ENCODE measurements at regions not wholly inside any gene's neighbourhood (a gene's known extent, or its start where the extent isn't known, plus 50 kb on each side); places are given as distances from the start of the nearest gene placed in this dataset.

DNA sequence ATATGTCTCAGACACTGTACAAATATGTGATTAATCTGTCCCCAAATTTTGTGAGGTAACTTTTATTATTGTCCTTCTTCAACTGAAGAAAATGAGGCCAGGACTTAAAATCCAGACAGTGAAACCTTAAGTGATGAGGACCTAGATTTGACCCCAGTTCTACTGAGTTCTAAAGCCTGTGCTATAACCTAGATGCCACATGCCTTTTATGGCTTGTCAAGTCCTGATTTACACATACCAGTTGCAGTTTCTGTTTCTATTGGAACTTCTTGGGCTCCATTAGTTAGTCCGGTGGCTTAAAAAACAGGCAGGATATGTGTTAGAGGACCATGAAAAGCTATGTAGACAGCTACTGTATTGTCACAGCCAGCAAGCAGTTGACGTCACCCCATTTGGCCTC is 436.5 kb upstream of the KLHL1 start:
- ATAC-seq (no peak), FAIRE-seq (no peak), DNase-seq (ENCODE audit: low spot score) (no peak)
- Histone ChIP-seq H3K4me1 (ENCODE audit: insufficient read depth, low read length) (no peaks in the 10 kb centered on the region), H3K36me3 (replicated peaks in 1 of 2; ENCODE audit: control insufficient read depth in 1 of 2, insufficient read depth in 2 of 2, low read length in 2 of 2) (no peaks in the 10 kb centered on the region), H4K20me1 (ENCODE audit: insufficient read depth, low read length) (no peaks in the 10 kb centered on the region), H2AFZ (ENCODE audit: low read length) (no peak overlapping the region), H3K79me2 (ENCODE audit: insufficient read depth, low read length) (no peaks in the 10 kb centered on the region), H3K9me3 (ENCODE audit: low read length) (no peaks in the 10 kb centered on the region), H3K27me3 (ENCODE audit: control insufficient read depth in 1 of 2, insufficient read depth in 2 of 2, low read length in 2 of 2) (no peaks in the 10 kb centered on the region), H3K27ac (ENCODE audit: extremely low read length, insufficient read depth, low read length) (no peak overlapping the region), H3K4me2 (ENCODE audit: low read depth, low read length) (no peak overlapping the region), H3K9ac (ENCODE audit: insufficient read depth, low read depth, low read length) (no peak overlapping the region), H3K4me3 (replicated peaks in 1 of 3; ENCODE audit: insufficient read depth in 1 of 3, low read depth in 2 of 3, low read length in 3 of 3) (no peak overlapping the region)
- WGBS (ENCODE audit: low lambda C conversion rate), result 5% methylated on average over 2 of the region's 2 CpGs
- POLR2A ChIA-PET, result no interaction called here
- intact Hi-C loops (cut with micrococcal nuclease; ENCODE audit: unreplicated experiment) (no loop called here), in situ Hi-C loops (cut with HindIII; ENCODE audit: extremely low pct_ligation_motif_present, low pct_unique_long_range_greater_than_20kb) (no loop called here)
- TF ChIP-seq ATF7 (IDR thresholded peaks at IDR 0.05) (0 out of 2 replicates have a peak, but pooled peaks have one; percentile 32), ATF7 (CRISPR knock-in tag; IDR thresholded peaks at IDR 0.05) (no peak), ZNF749 (CRISPR knock-in tag; IDR thresholded peaks at IDR 0.05; ENCODE audit: borderline replicate concordance) (no peak)
- CTCF ChIA-PET (ENCODE audit: low intra/inter-chr PET ratio, low total read pairs), result no interaction called here
- no TSS peak for BruUV-seq (replicated peaks)

DNA sequence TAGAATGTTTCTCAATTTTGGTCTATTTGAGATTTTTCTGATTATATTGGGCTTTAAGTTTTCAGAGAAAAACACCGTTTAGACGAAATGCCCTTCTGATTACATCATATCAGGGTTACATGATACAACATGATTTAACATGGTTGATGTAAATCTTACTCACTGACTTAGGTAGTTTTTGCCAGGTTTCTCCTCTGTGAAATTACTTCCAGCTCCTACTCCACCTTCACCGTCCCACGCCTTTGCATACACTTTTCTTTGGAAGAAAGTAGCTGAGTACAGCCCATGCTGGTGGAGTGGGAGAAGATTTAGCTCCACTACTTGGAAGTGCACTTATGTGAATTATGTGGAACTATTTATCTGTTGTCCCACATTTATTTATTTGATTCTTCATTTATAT is 433.2 kb upstream of the KLHL1 start:
- ATAC-seq, result no peak
- no peak overlapping the region for H3K9ac ChIP-seq (ENCODE audit: insufficient read depth, low read depth, low read length)
- no peak overlapping the region for H2AFZ ChIP-seq (ENCODE audit: low read length)
- no peak overlapping the region for H3K4me3 ChIP-seq (replicated peaks in 1 of 3; ENCODE audit: insufficient read depth in 1 of 3, low read depth in 2 of 3, low read length in 3 of 3)
- no peaks in the 10 kb centered on the region for H3K27me3 ChIP-seq (ENCODE audit: control insufficient read depth in 1 of 2, insufficient read depth in 2 of 2, low read length in 2 of 2)
- H4K20me1 ChIP-seq (ENCODE audit: insufficient read depth, low read length), result no peaks in the 10 kb centered on the region
- in situ Hi-C loops (cut with HindIII; ENCODE audit: extremely low pct_ligation_motif_present, low pct_unique_long_range_greater_than_20kb), result no loop called here
- DNase-seq (ENCODE audit: low spot score), result no peak
- H3K4me2 ChIP-seq (ENCODE audit: low read depth, low read length), result no peak overlapping the region
- POLR2A ChIA-PET, result no interaction called here
- H3K27ac ChIP-seq (ENCODE audit: extremely low read length, insufficient read depth, low read length), result no peak overlapping the region
- H3K36me3 ChIP-seq (replicated peaks in 1 of 2; ENCODE audit: control insufficient read depth in 1 of 2, insufficient read depth in 2 of 2, low read length in 2 of 2), result no peaks in the 10 kb centered on the region
- H3K79me2 ChIP-seq (ENCODE audit: insufficient read depth, low read length), result no peaks in the 10 kb centered on the region
- intact Hi-C loops (cut with micrococcal nuclease; ENCODE audit: unreplicated experiment), result no loop called here
- H3K9me3 ChIP-seq (ENCODE audit: low read length), result no peaks in the 10 kb centered on the region
- 5% methylated on average over 4 of the region's 4 CpGs for WGBS (ENCODE audit: low lambda C conversion rate)
- CTCF ChIA-PET (ENCODE audit: low intra/inter-chr PET ratio, low total read pairs), result no interaction called here
- no peak for FAIRE-seq
- H3K4me1 ChIP-seq (ENCODE audit: insufficient read depth, low read length), result no peaks in the 10 kb centered on the region
- no TSS peak for BruUV-seq (replicated peaks)
- TF ChIP-seq, protein P1, sequence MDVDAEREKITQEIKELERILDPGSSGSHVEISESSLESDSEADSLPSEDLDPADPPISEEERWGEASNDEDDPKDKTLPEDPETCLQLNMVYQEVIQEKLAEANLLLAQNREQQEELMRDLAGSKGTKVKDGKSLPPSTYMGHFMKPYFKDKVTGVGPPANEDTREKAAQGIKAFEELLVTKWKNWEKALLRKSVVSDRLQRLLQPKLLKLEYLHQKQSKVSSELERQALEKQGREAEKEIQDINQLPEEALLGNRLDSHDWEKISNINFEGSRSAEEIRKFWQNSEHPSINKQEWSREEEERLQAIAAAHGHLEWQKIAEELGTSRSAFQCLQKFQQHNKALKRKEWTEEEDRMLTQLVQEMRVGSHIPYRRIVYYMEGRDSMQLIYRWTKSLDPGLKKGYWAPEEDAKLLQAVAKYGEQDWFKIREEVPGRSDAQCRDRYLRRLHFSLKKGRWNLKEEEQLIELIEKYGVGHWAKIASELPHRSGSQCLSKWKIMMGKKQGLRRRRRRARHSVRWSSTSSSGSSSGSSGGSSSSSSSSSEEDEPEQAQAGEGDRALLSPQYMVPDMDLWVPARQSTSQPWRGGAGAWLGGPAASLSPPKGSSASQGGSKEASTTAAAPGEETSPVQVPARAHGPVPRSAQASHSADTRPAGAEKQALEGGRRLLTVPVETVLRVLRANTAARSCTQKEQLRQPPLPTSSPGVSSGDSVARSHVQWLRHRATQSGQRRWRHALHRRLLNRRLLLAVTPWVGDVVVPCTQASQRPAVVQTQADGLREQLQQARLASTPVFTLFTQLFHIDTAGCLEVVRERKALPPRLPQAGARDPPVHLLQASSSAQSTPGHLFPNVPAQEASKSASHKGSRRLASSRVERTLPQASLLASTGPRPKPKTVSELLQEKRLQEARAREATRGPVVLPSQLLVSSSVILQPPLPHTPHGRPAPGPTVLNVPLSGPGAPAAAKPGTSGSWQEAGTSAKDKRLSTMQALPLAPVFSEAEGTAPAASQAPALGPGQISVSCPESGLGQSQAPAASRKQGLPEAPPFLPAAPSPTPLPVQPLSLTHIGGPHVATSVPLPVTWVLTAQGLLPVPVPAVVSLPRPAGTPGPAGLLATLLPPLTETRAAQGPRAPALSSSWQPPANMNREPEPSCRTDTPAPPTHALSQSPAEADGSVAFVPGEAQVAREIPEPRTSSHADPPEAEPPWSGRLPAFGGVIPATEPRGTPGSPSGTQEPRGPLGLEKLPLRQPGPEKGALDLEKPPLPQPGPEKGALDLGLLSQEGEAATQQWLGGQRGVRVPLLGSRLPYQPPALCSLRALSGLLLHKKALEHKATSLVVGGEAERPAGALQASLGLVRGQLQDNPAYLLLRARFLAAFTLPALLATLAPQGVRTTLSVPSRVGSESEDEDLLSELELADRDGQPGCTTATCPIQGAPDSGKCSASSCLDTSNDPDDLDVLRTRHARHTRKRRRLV (CRISPR knock-in tag; IDR thresholded peaks at IDR 0.05), result no peak
- TF ChIP-seq ZNF569 (CRISPR knock-in tag; IDR thresholded peaks at IDR 0.05; ENCODE audit: borderline replicate concordance) (no peak), ZKSCAN1 (IDR thresholded peaks at IDR 0.05; ENCODE audit: low read length) (no peak), SP5 (CRISPR knock-in tag; IDR thresholded peaks at IDR 0.05; ENCODE audit: borderline replicate concordance, low read depth) (no peak)
- TF ChIP-seq, protein P2, sequence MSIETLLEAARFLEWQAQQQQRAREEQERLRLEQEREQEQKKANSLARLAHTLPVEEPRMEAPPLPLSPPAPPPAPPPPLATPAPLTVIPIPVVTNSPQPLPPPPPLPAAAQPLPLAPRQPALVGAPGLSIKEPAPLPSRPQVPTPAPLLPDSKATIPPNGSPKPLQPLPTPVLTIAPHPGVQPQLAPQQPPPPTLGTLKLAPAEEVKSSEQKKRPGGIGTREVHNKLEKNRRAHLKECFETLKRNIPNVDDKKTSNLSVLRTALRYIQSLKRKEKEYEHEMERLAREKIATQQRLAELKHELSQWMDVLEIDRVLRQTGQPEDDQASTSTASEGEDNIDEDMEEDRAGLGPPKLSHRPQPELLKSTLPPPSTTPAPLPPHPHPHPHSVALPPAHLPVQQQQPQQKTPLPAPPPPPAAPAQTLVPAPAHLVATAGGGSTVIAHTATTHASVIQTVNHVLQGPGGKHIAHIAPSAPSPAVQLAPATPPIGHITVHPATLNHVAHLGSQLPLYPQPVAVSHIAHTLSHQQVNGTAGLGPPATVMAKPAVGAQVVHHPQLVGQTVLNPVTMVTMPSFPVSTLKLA (IDR thresholded peaks at IDR 0.05), result no peak
